ENCODE measurements at regions not wholly inside any gene's neighbourhood (a gene's known extent, or its start where the extent isn't known, plus 50 kb on each side); places are given as distances from the start of the nearest gene placed in this dataset.

- Histone ChIP-seq H3K23ac (ENCODE audit: insufficient read length, low read depth, low read length) (no peak overlapping the region), H4K20me1 (ENCODE audit: control insufficient read depth, insufficient read depth, insufficient read length) (no peaks in the 10 kb centered on the region), H2BK12ac (ENCODE audit: insufficient read length, low read depth, low read length) (no peak overlapping the region), H2AFZ (ENCODE audit: low read length) (no peak overlapping the region), H3K23me2 (ENCODE audit: insufficient read length, low read depth, low read length, poor library complexity, severe bottlenecking) (no peaks in the 10 kb centered on the region), H3K4ac (ENCODE audit: low read depth, low read length) (no peak overlapping the region), H4K5ac (ENCODE audit: insufficient read length, low read depth, low read length) (no peak overlapping the region), H3K79me1 (ENCODE audit: insufficient read depth, low read depth, low read length, poor library complexity, severe bottlenecking) (no peaks in the 10 kb centered on the region), H3K27me3 (ENCODE audit: insufficient read depth, low read length) (no peaks in the 10 kb centered on the region), H2BK120ac (ENCODE audit: low read depth, low read length, poor library complexity, severe bottlenecking) (no peak overlapping the region), H3K4me2 (ENCODE audit: insufficient read depth, insufficient read length, low read length) (no peak overlapping the region), H2BK20ac (ENCODE audit: low read depth, low read length, poor library complexity, severe bottlenecking) (no peak overlapping the region), H3T11ph (ENCODE audit: low read length) (no peak overlapping the region), H2AK5ac (ENCODE audit: insufficient read length, low read length) (no peak overlapping the region), H3K56ac (ENCODE audit: insufficient read length, low read depth, low read length) (no peak overlapping the region), H3K14ac (ENCODE audit: insufficient read depth, low read length) (no peak overlapping the region), H3K27ac (ENCODE audit: insufficient read length, low read depth, low read length) (no peak overlapping the region), H2BK15ac (ENCODE audit: low read depth, low read length) (no peak overlapping the region), H4K91ac (ENCODE audit: insufficient read length, low read depth, low read length) (no peak overlapping the region), H3K4me1 (ENCODE audit: insufficient read depth, low read length) (no peaks in the 10 kb centered on the region; the same call in 1 of the 2 replicates), H3K18ac (ENCODE audit: insufficient read length, low read depth, low read length) (no peak overlapping the region), H3K9ac (ENCODE audit: extremely low read depth, insufficient read length, low read length) (no peak overlapping the region), H4K8ac (replicated peaks; ENCODE audit: insufficient read length, low read depth, low read length) (no peak overlapping the region), H2BK5ac (ENCODE audit: insufficient read length, low read length) (no peak overlapping the region), H3K9me3 (ENCODE audit: control insufficient read depth, low read depth, low read length) (no peaks in the 10 kb centered on the region), H3K79me2 (ENCODE audit: insufficient read depth, low read length) (no peaks in the 10 kb centered on the region)
- Mint-ChIP-seq H3K4me1 (peaks cover 14 to 22% of the 10 kb centered on the region in 2 experiments), H3K36me3 (ENCODE audit: insufficient read depth in 1 of 3, low read depth in 3 of 3) (no peaks in the 10 kb centered on the region), H3K9me3 (no peaks in the 10 kb centered on the region), H3K4me3 (no peak overlapping the region), H3K27ac (no peak overlapping the region), H3K27me3 (ENCODE audit: low read depth) (peaks cover 5% of the 10 kb centered on the region; the same call in 1 of the 2 replicates)
- WGBS (ENCODE audit: extremely low coverage, insufficient read length, low lambda C conversion rate) = no CpG with 5 or more reads among the region's 2 CpGs
- no peak for DNase-seq
- no peak for TF ChIP-seq CTCF (conservative IDR thresholded peaks at IDR 0.05)
These were observed 124.9 kb upstream of the TLE3 start for GRCh38 chr15:70222606-70223005.
